A549 (cell line): ENCODE measurements at regions not wholly inside any gene's neighbourhood (a gene's known extent, or its start where the extent isn't known, plus 50 kb on each side); places are given as distances from the start of the nearest gene placed in this dataset.

Source experiments
- ATAC-seq, 2 experiments: fragments of 200-7000 bp in 1 of 2; fragments of >200 bp in 1 of 2; cut with Nextera tagmentation in 1 of 2; cut with Tn5 transposase in 1 of 2; 3 replicates each; pipeline versions ENCODE4 v1.8.0 to v1.9.1; 2018 to 2020; ENCODE audit warnings: mild to moderate bottlenecking in 1 of 2, moderate library complexity in 1 of 2
- CTCF ChIA-PET: fragments of 300-600 bp; sonication (Branson Sonifier 250); formaldehyde crosslinking; extraction: SDS; loops from one replicate; lab custom pipeline; 2021; ENCODE audit warnings: antibody characterized with exemption, inconsistent platforms; lab: Yijun Ruan, JAX
- POLR2A ChIA-PET: fragments of 350-600 bp; formaldehyde crosslinking; extraction: SDS; loops from one replicate; lab custom pipeline; 2021; ENCODE audit warnings: antibody characterized with exemption, inconsistent platforms; lab: Yijun Ruan, JAX
- DNase-seq, 2 experiments: peaks; one replicate each; pipeline versions ENCODE4 v3.0.0 to v3.0.0-alpha.2; 2011 to 2016; ENCODE audit warnings: low read depth in 1 of 2, low spot score in 1 of 2
- FAIRE-seq: peaks from 2 replicates; lab custom pipeline; 2011; peaks lifted over from hg19 to GRCh38; lab: Jason Lieb, UNC
- H3K27ac ChIP-seq, 2 experiments: fragments of >200 bp; sonication (Bioruptor Twin); formaldehyde crosslinking; 3 replicates each; pipeline ENCODE4 v1.5.1; 2016 to 2017
- H3K4me1 ChIP-seq: fragments of >200 bp; sonication (Bioruptor Twin); formaldehyde crosslinking; 3 replicates; pipeline ENCODE4 v1.6.1; 2016
- H3K4me2 ChIP-seq: fragments of >200 bp; sonication (Bioruptor Twin); formaldehyde crosslinking; 3 replicates; pipeline ENCODE4 v1.6.1; 2016
- H3K4me3 ChIP-seq: fragments of >200 bp; sonication (Bioruptor Twin); formaldehyde crosslinking; 3 replicates; pipeline ENCODE4 v1.5.1; 2016
- H3K9me3 ChIP-seq: fragments of >200 bp; sonication (Bioruptor Twin); formaldehyde crosslinking; 3 replicates; pipeline ENCODE4 v1.6.1; 2016
- CBX2 ChIP-seq: fragments of 200-600 bp; sonication (generic); IDR thresholded peaks from 2 replicates; pipeline ENCODE4 v1.6.1; 2016; ENCODE audit warnings: low read depth, mild to moderate bottlenecking, borderline replicate concordance
- CBX8 ChIP-seq: fragments of 200-600 bp; sonication (generic); IDR thresholded peaks from 2 replicates; pipeline ENCODE4 v1.6.1; 2016
- CEBPB ChIP-seq, 2 experiments: fragments of >200 bp in 1 of 2; sonication (Bioruptor Twin) in 1 of 2; formaldehyde crosslinking in 1 of 2; IDR thresholded peaks; 2 replicates each; pipeline ENCODE4 v1.6.1; 2012 to 2016
- CHD2 ChIP-seq: fragments of 150-350 bp; IDR thresholded peaks from 2 replicates; pipeline ENCODE4 v1.6.1; 2014; ENCODE audit warnings: low read length; ENCODE audit not compliant: partially characterized antibody
- CHD4 ChIP-seq: fragments of 200-600 bp; sonication (generic); IDR thresholded peaks from 2 replicates; pipeline ENCODE4 v1.6.1; 2016; ENCODE audit warnings: antibody characterized with exemption, mild to moderate bottlenecking, borderline replicate concordance
- CTCF ChIP-seq: fragments of >200 bp; sonication (Bioruptor Twin); formaldehyde crosslinking; IDR thresholded peaks from 3 replicates; pipeline ENCODE4 v1.5.1; 2016
- EHMT2 ChIP-seq: fragments of 200-600 bp; sonication (generic); IDR thresholded peaks from 2 replicates; pipeline ENCODE4 v1.6.1; 2016; ENCODE audit warnings: antibody characterized with exemption, low read depth, mild to moderate bottlenecking, moderate library complexity
- EP300 ChIP-seq, 2 experiments: fragments of >200 bp; sonication (Bioruptor Twin); formaldehyde crosslinking; IDR thresholded peaks; 2 replicates in 1 of 2; 3 replicates in 1 of 2; pipeline ENCODE4 v1.6.1; 2016 to 2017
- FOSB ChIP-seq: fragments of 250-450 bp; sonication (Bioruptor Pico); IDR thresholded peaks from 2 replicates; pipeline ENCODE4 v1.5.0; 2020; ENCODE audit warnings: mild to moderate bottlenecking, moderate library complexity
- FOXS1 ChIP-seq: fragments of 250-450 bp; sonication (Bioruptor Pico); IDR thresholded peaks from 2 replicates; pipeline ENCODE4 v1.5.0; 2020; ENCODE audit warnings: mild to moderate bottlenecking, moderate library complexity
- HEYL ChIP-seq: fragments of 250-450 bp; sonication (Bioruptor Pico); IDR thresholded peaks from 2 replicates; pipeline ENCODE4 v1.8.0; 2021; ENCODE audit warnings: mild to moderate bottlenecking, moderate library complexity
- HMGXB4 ChIP-seq: fragments of 250-450 bp; sonication (Bioruptor Pico); IDR thresholded peaks from 2 replicates; pipeline ENCODE4 v1.5.0; 2021; ENCODE audit warnings: mild to moderate bottlenecking, moderate library complexity, borderline replicate concordance
- HOXB5 ChIP-seq: fragments of 250-450 bp; sonication (Bioruptor Pico); IDR thresholded peaks from 2 replicates; pipeline ENCODE4 v1.5.0; 2020; ENCODE audit warnings: mild to moderate bottlenecking, moderate library complexity
- JUN ChIP-seq, 2 experiments: fragments of >200 bp; sonication (Bioruptor Twin); formaldehyde crosslinking; IDR thresholded peaks; 2 replicates in 1 of 2; 3 replicates in 1 of 2; pipeline ENCODE4 v1.6.1; 2016 to 2017
- JUNB ChIP-seq: fragments of >200 bp; sonication (Bioruptor Twin); formaldehyde crosslinking; IDR thresholded peaks from 2 replicates; pipeline ENCODE4 v1.6.1; 2016
- MAFK ChIP-seq: fragments of 450-650 bp; IDR thresholded peaks from 2 replicates; pipeline ENCODE4 v1.6.1; 2014; ENCODE audit not compliant: partially characterized antibody
- MAZ ChIP-seq: fragments of 150-350 bp; IDR thresholded peaks from 2 replicates; pipeline ENCODE4 v1.6.1; 2014; ENCODE audit warnings: antibody characterized with exemption, low read depth, low read length, borderline replicate concordance
- NPAS2 ChIP-seq: fragments of 250-450 bp; sonication (Bioruptor Pico); IDR thresholded peaks from 2 replicates; pipeline ENCODE4 v1.8.0; 2022; ENCODE audit warnings: mild to moderate bottlenecking, moderate library complexity, borderline replicate concordance
- PHF8 ChIP-seq: fragments of 200-600 bp; sonication (generic); IDR thresholded peaks from 2 replicates; pipeline ENCODE4 v1.6.1; 2016; ENCODE audit warnings: low read depth, mild to moderate bottlenecking, antibody characterized with exemption, moderate library complexity, borderline replicate concordance
- POLR2AphosphoS2 ChIP-seq: conservative IDR thresholded peaks from 2 replicates; pipeline ENCODE4 v1.6.1; 2012; ENCODE audit warnings: low read length, improper control_type of control experiment, inconsistent platforms
- RCOR1 ChIP-seq: fragments of 150-350 bp; IDR thresholded peaks from 2 replicates; pipeline ENCODE4 v1.6.1; 2014; ENCODE audit warnings: antibody characterized with exemption, low read length, low read depth
- REST ChIP-seq: fragments of 200-600 bp; sonication (generic); IDR thresholded peaks from 2 replicates; pipeline ENCODE4 v1.6.1; 2016; ENCODE audit warnings: antibody characterized with exemption, mild to moderate bottlenecking, moderate library complexity
- TFCP2L1 ChIP-seq: fragments of 250-450 bp; sonication (Bioruptor Pico); IDR thresholded peaks from 2 replicates; pipeline ENCODE4 v1.5.0; 2021; ENCODE audit warnings: mild to moderate bottlenecking
- TP53 ChIP-seq: fragments of 250-450 bp; sonication (Bioruptor Pico); IDR thresholded peaks from 2 replicates; pipeline ENCODE4 v1.5.0; 2021; ENCODE audit warnings: mild to moderate bottlenecking, moderate library complexity
- ZFP36 ChIP-seq: fragments of 450-650 bp; IDR thresholded peaks from 2 replicates; pipeline ENCODE4 v1.6.1; 2014; ENCODE audit warnings: borderline replicate concordance; ENCODE audit not compliant: partially characterized antibody
- ZNF302 ChIP-seq: fragments of 250-450 bp; sonication (Bioruptor Pico); IDR thresholded peaks from 2 replicates; pipeline ENCODE4 v1.9.0; 2021; ENCODE audit warnings: inconsistent platforms, mild to moderate bottlenecking, moderate library complexity
- ZSCAN20 ChIP-seq: fragments of 250-450 bp; sonication (Bioruptor Pico); IDR thresholded peaks from 2 replicates; pipeline ENCODE4 v1.8.0; 2022; ENCODE audit warnings: mild to moderate bottlenecking, moderate library complexity
- WGBS: methylation state at CpG from one replicate; pipeline ENCODE4 v1.1.6; 2017; ENCODE audit errors: missing lambda C conversion rate; 5-methylcytosine and 5-hydroxymethylcytosine counted together

GRCh38 chr1:83682132-83682531 lies 316.8 kb downstream of the TTLL7 start:
- no peak for TF ChIP-seq EHMT2
- no peak for TF ChIP-seq JUN (IDR thresholded peaks at IDR 0.05)
- TF ChIP-seq CTCF, result no peak
- TF ChIP-seq ZSCAN20 (CRISPR knock-in tag), result no peak
- TF ChIP-seq ZFP36, result no peak
- TF ChIP-seq EP300 (IDR thresholded peaks at IDR 0.05), result no peak
- no peak for TF ChIP-seq CBX8
- TF ChIP-seq RCOR1, result no peak
- TF ChIP-seq TFCP2L1 (CRISPR knock-in tag), result no peak
- no peak for TF ChIP-seq JUNB
- no peak for TF ChIP-seq PHF8
- no peak for TF ChIP-seq CHD2
- no peak for TF ChIP-seq HOXB5 (CRISPR knock-in tag)
- TF ChIP-seq TP53 (CRISPR knock-in tag), result no peak
- no peak for TF ChIP-seq MAFK
- no peak for TF ChIP-seq POLR2AphosphoS2
- TF ChIP-seq ZNF302, result no peak
- TF ChIP-seq FOXS1, result no peak
- FAIRE-seq, result no peak
- no peaks in the 10 kb centered on the region for H3K4me1 ChIP-seq

GRCh38 chr1:83676106-83676505 lies 322.8 kb downstream of the TTLL7 start:
- CTCF ChIA-PET, result no interaction called here
- no peak for FAIRE-seq
- 17% methylated on average over 3 of the region's 3 CpGs for WGBS

More at GRCh38 chr1:83682132-83682531, 316.8 kb downstream of the TTLL7 start:
- H3K27ac ChIP-seq, result no peak overlapping the region
- no peak overlapping the region for H3K4me3 ChIP-seq
- H3K4me2 ChIP-seq, result no peak overlapping the region
- DNase-seq (no peak), ATAC-seq (no peak)
- no peaks in the 10 kb centered on the region for H3K9me3 ChIP-seq
- CTCF ChIA-PET, result no interaction called here
- WGBS, result 2% methylated on average over 2 of the region's 2 CpGs
- POLR2A ChIA-PET, result no interaction called here

More at GRCh38 chr1:83676106-83676505, 322.8 kb downstream of the TTLL7 start:
- TF ChIP-seq JUN (IDR thresholded peaks at IDR 0.05) (no peak), POLR2AphosphoS2 (no peak), RCOR1 (no peak), NPAS2 (CRISPR knock-in tag) (no peak), MAZ (no peak), HEYL (CRISPR knock-in tag) (no peak), ZFP36 (no peak), CEBPB (IDR thresholded peaks at IDR 0.05) (no peak), REST (no peak), CHD4 (no peak), CHD2 (no peak), JUNB (no peak), HMGXB4 (CRISPR knock-in tag) (no peak), FOXS1 (no peak), FOSB (CRISPR knock-in tag) (no peak), CBX2 (no peak), ZSCAN20 (CRISPR knock-in tag) (no peak)
- DNase-seq (no peak), ATAC-seq (no peak)
- Histone ChIP-seq H3K9me3 (no peaks in the 10 kb centered on the region), H3K4me2 (no peak overlapping the region), H3K4me3 (no peak overlapping the region), H3K4me1 (no peaks in the 10 kb centered on the region), H3K27ac (no peak overlapping the region)
- POLR2A ChIA-PET, result no interaction called here
